ENCODE measurements at regions not wholly inside any gene's neighbourhood (a gene's known extent, or its start where the extent isn't known, plus 50 kb on each side); places are given as distances from the start of the nearest gene placed in this dataset.

DNA sequence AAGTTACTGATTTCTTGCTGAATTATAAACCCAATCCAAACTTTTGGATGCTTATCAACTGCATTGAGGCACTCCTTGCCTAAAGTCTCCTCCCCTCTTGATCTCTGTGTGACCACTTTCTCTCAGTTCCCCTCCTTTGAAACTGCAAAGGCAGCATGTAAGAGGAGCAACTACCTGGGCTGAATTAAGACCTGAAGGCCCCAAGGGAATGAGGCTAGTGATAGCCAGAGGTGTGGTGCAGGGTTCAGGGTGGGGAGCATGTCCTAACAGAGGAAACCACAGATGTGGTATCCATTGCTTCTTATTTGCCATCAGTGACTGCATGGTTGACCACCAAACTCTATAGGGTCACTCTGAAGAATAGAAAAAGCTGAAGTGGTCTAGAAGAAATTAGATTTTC, 557.9 kb downstream of the TNS1 start:
- Histone ChIP-seq H2BK120ac (ENCODE audit: low read depth, low read length) (no peak overlapping the region), H2AK5ac (ENCODE audit: low read length) (no peak overlapping the region), H3K9ac (ENCODE audit: low read length) (no peak overlapping the region), H3K4me3 (ENCODE audit: low read length) (no peak overlapping the region), H3K4me2 (ENCODE audit: low read length) (no peak overlapping the region), H3K36me3 (ENCODE audit: control insufficient read depth, insufficient read depth, low read length) (no peaks in the 10 kb centered on the region), H4K5ac (ENCODE audit: low read length) (no peak overlapping the region), H3K79me2 (ENCODE audit: control insufficient read depth, insufficient read depth, low read length) (no peaks in the 10 kb centered on the region), H3K18ac (ENCODE audit: low read length) (no peak overlapping the region), H3K4me1 (ENCODE audit: control insufficient read depth, low read depth, low read length) (no peaks in the 10 kb centered on the region), H3K27me3 (ENCODE audit: insufficient read depth, low read length, poor library complexity) (no peaks in the 10 kb centered on the region), H3K23ac (ENCODE audit: low read length) (no peak overlapping the region), H2BK5ac (ENCODE audit: low read length) (no peak overlapping the region), H2BK15ac (replicated peaks; ENCODE audit: low read depth) (no peak overlapping the region), H3K79me1 (ENCODE audit: low read length) (no peaks in the 10 kb centered on the region), H4K8ac (ENCODE audit: low read depth, low read length) (no peak overlapping the region), H3K56ac (ENCODE audit: low read length) (no peak overlapping the region), H3K27ac (ENCODE audit: low read depth, low read length) (no peak overlapping the region), H3K4ac (ENCODE audit: low read depth, low read length) (no peak overlapping the region)
- DNase-seq, result no peak

DNA sequence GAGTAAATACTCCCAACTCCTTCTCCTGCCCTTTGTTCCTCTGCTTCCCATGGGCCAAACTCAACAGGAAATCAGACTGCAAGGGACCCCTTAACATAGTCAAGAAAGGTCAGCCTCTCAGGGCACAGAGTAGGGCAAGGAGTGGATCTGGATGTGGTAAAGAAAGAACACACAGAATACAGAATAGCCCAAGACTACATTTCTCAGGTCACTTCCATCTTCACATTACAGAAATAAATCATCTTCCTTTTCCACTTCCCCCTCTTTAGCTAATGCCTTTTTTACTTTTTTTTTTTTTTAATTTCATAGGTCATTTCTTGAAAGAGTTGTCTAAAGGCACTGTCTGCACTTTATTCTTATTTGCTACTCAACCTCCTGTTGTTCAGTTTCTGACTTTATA, 558.3 kb downstream of the TNS1 start:
- Histone ChIP-seq H3K4me3 (ENCODE audit: low read length) (no peak overlapping the region), H3K27ac (ENCODE audit: low read depth, low read length) (no peak overlapping the region), H3K27me3 (ENCODE audit: insufficient read depth, low read length, poor library complexity) (no peaks in the 10 kb centered on the region), H4K8ac (ENCODE audit: low read depth, low read length) (no peak overlapping the region), H3K18ac (ENCODE audit: low read length) (no peak overlapping the region), H3K4me1 (ENCODE audit: control insufficient read depth, low read depth, low read length) (no peaks in the 10 kb centered on the region), H3K4me2 (ENCODE audit: low read length) (no peak overlapping the region), H2BK15ac (replicated peaks; ENCODE audit: low read depth) (no peak overlapping the region), H2AK5ac (ENCODE audit: low read length) (no peak overlapping the region), H3K9ac (ENCODE audit: low read length) (no peak overlapping the region), H4K5ac (ENCODE audit: low read length) (no peak overlapping the region), H3K36me3 (ENCODE audit: control insufficient read depth, insufficient read depth, low read length) (no peaks in the 10 kb centered on the region), H3K79me1 (ENCODE audit: low read length) (no peaks in the 10 kb centered on the region), H3K79me2 (ENCODE audit: control insufficient read depth, insufficient read depth, low read length) (no peaks in the 10 kb centered on the region), H2BK5ac (ENCODE audit: low read length) (no peak overlapping the region), H3K56ac (ENCODE audit: low read length) (no peak overlapping the region), H2BK120ac (ENCODE audit: low read depth, low read length) (no peak overlapping the region), H3K23ac (ENCODE audit: low read length) (no peak overlapping the region), H3K4ac (ENCODE audit: low read depth, low read length) (no peak overlapping the region)
- no peak for DNase-seq

DNA sequence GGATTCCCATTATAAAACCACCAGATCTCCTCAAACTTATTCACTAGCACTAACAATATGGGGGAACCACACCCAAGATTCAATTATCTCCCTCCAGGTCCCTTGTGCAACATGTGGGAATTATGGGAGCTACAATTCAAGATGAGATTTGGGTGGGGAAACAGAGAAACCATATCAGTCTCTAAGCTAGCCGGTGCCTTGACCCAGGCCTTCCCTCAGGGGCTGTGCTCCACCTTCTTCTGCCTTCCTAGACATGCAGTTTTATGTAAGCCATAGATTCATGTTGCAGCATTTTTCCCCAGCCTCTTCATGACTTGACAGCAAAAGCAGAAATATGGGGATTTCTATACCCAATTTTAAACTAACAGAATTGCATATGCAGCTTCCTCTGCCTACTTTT, 559.2 kb downstream of the TNS1 start:
- Histone ChIP-seq H3K4ac (ENCODE audit: low read depth, low read length) (no peak overlapping the region), H2AK5ac (ENCODE audit: low read length) (no peak overlapping the region), H3K18ac (ENCODE audit: low read length) (no peak overlapping the region), H3K79me1 (ENCODE audit: low read length) (no peaks in the 10 kb centered on the region), H3K27me3 (ENCODE audit: insufficient read depth, low read length, poor library complexity) (no peaks in the 10 kb centered on the region), H4K8ac (ENCODE audit: low read depth, low read length) (no peak overlapping the region), H3K4me3 (ENCODE audit: low read length) (no peak overlapping the region), H2BK15ac (replicated peaks; ENCODE audit: low read depth) (no peak overlapping the region), H3K9ac (ENCODE audit: low read length) (no peak overlapping the region), H3K23ac (ENCODE audit: low read length) (no peak overlapping the region), H3K27ac (ENCODE audit: low read depth, low read length) (no peak overlapping the region), H3K4me1 (ENCODE audit: control insufficient read depth, low read depth, low read length) (no peaks in the 10 kb centered on the region), H3K36me3 (ENCODE audit: control insufficient read depth, insufficient read depth, low read length) (no peaks in the 10 kb centered on the region), H3K56ac (ENCODE audit: low read length) (no peak overlapping the region), H4K5ac (ENCODE audit: low read length) (no peak overlapping the region), H3K79me2 (ENCODE audit: control insufficient read depth, insufficient read depth, low read length) (no peaks in the 10 kb centered on the region), H2BK5ac (ENCODE audit: low read length) (no peak overlapping the region), H2BK120ac (ENCODE audit: low read depth, low read length) (no peak overlapping the region), H3K4me2 (ENCODE audit: low read length) (no peak overlapping the region)
- no CpG with 5 or more reads among the region's 1 CpG for WGBS (ENCODE audit: extremely low coverage, insufficient coverage, low lambda C conversion rate)
- no peak for DNase-seq

DNA sequence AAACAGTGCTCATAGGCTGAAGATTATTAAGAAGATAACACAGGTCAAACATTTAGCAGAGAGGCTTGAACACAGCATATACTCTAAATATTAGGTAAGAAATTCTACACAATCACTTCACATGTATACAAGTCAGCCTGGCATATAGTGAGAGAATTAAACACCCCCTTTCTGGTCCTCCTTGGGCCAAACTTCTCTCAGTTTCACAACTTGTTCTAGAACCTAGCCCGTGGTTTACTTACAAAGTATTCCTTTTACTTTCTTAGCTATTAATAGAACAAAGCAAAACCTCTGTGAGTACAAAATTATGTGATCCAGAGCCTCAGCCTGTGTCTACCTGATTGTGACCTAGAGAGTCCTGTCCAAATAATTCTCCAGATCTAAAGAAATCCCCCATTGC, 562.8 kb downstream of the TNS1 start:
- Histone ChIP-seq H3K4me1 (ENCODE audit: control insufficient read depth, low read depth, low read length) (no peaks in the 10 kb centered on the region), H3K79me1 (ENCODE audit: low read length) (no peaks in the 10 kb centered on the region), H3K23ac (ENCODE audit: low read length) (no peak overlapping the region), H3K4me3 (ENCODE audit: low read length) (no peak overlapping the region), H3K36me3 (ENCODE audit: control insufficient read depth, insufficient read depth, low read length) (no peaks in the 10 kb centered on the region), H3K4me2 (ENCODE audit: low read length) (no peak overlapping the region), H2AK5ac (ENCODE audit: low read length) (no peak overlapping the region), H2BK15ac (replicated peaks; ENCODE audit: low read depth) (no peak overlapping the region), H3K27me3 (ENCODE audit: insufficient read depth, low read length, poor library complexity) (no peaks in the 10 kb centered on the region), H2BK5ac (ENCODE audit: low read length) (no peak overlapping the region), H3K56ac (ENCODE audit: low read length) (no peak overlapping the region), H3K27ac (ENCODE audit: low read depth, low read length) (no peak overlapping the region), H3K79me2 (ENCODE audit: control insufficient read depth, insufficient read depth, low read length) (no peaks in the 10 kb centered on the region), H3K18ac (ENCODE audit: low read length) (no peak overlapping the region), H3K9ac (ENCODE audit: low read length) (no peak overlapping the region), H4K8ac (ENCODE audit: low read depth, low read length) (no peak overlapping the region), H4K5ac (ENCODE audit: low read length) (no peak overlapping the region), H3K4ac (ENCODE audit: low read depth, low read length) (no peak overlapping the region), H2BK120ac (ENCODE audit: low read depth, low read length) (no peak overlapping the region)
- no CpG with 5 or more reads among the region's 1 CpG for WGBS (ENCODE audit: extremely low coverage, insufficient coverage, low lambda C conversion rate)
- DNase-seq, result no peak

DNA sequence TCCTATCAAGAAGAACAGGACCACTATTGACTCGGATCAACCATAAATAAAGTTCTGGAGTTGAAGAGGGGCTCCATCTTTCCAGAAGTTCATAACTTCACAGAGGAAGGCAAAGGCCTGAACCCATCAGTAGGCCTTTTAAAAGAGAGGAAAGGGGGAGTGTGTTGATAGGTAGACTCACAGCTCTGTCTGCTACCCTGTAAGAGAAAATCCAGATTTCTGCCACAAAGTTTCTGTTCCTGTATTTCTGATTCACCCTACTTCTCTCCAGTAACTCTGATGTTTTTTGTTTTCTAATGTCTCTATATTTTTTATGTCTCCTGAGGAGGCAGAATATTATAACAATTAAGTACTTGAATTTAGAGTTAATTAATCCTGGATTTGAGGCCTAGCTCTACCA, 564.0 kb downstream of the TNS1 start:
- Histone ChIP-seq H3K4ac (ENCODE audit: low read depth, low read length) (no peak overlapping the region), H3K79me2 (ENCODE audit: control insufficient read depth, insufficient read depth, low read length) (no peaks in the 10 kb centered on the region), H3K27me3 (ENCODE audit: insufficient read depth, low read length, poor library complexity) (no peaks in the 10 kb centered on the region), H3K27ac (ENCODE audit: low read depth, low read length) (no peak overlapping the region), H2BK120ac (ENCODE audit: low read depth, low read length) (no peak overlapping the region), H4K8ac (ENCODE audit: low read depth, low read length) (no peak overlapping the region), H2AK5ac (ENCODE audit: low read length) (no peak overlapping the region), H3K4me1 (ENCODE audit: control insufficient read depth, low read depth, low read length) (no peaks in the 10 kb centered on the region), H3K23ac (ENCODE audit: low read length) (no peak overlapping the region), H3K9ac (ENCODE audit: low read length) (no peak overlapping the region), H2BK5ac (ENCODE audit: low read length) (no peak overlapping the region), H3K79me1 (ENCODE audit: low read length) (no peaks in the 10 kb centered on the region), H3K36me3 (ENCODE audit: control insufficient read depth, insufficient read depth, low read length) (no peaks in the 10 kb centered on the region), H3K56ac (ENCODE audit: low read length) (no peak overlapping the region), H4K5ac (ENCODE audit: low read length) (no peak overlapping the region), H3K18ac (ENCODE audit: low read length) (no peak overlapping the region), H3K4me2 (ENCODE audit: low read length) (no peak overlapping the region), H3K4me3 (ENCODE audit: low read length) (no peak overlapping the region), H2BK15ac (replicated peaks; ENCODE audit: low read depth) (no peak overlapping the region)
- no CpG with 5 or more reads among the region's 1 CpG for WGBS (ENCODE audit: extremely low coverage, insufficient coverage, low lambda C conversion rate)
- DNase-seq, result no peak

DNA sequence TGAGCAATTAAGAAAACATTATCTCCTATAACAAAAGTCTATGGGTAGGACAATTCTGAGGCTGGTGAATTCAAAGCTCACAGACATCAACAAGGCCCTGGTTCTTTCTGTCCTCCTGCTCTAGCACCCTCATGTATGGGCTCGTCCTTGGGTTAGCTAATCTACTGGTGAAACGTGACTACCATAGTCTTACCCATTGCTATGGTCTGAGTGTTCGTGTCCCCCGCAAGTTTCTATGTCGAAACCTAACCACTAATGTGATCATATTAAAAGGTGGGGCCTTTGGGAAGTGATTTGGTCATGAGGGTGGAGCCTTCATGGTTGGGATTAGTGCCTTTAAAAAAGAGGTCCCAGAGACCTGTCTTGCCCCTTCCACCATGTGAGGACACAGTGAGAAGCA, 564.7 kb downstream of the TNS1 start:
- Histone ChIP-seq H3K4me1 (ENCODE audit: control insufficient read depth, low read depth, low read length) (no peaks in the 10 kb centered on the region), H3K9ac (ENCODE audit: low read length) (no peak overlapping the region), H3K23ac (ENCODE audit: low read length) (no peak overlapping the region), H2BK15ac (replicated peaks; ENCODE audit: low read depth) (no peak overlapping the region), H3K4me2 (ENCODE audit: low read length) (no peak overlapping the region), H3K79me2 (ENCODE audit: control insufficient read depth, insufficient read depth, low read length) (no peaks in the 10 kb centered on the region), H3K36me3 (ENCODE audit: control insufficient read depth, insufficient read depth, low read length) (no peaks in the 10 kb centered on the region), H2AK5ac (ENCODE audit: low read length) (no peak overlapping the region), H3K27me3 (ENCODE audit: insufficient read depth, low read length, poor library complexity) (no peaks in the 10 kb centered on the region), H3K56ac (ENCODE audit: low read length) (no peak overlapping the region), H3K79me1 (ENCODE audit: low read length) (no peaks in the 10 kb centered on the region), H2BK120ac (ENCODE audit: low read depth, low read length) (no peak overlapping the region), H3K27ac (ENCODE audit: low read depth, low read length) (no peak overlapping the region), H3K4me3 (ENCODE audit: low read length) (no peak overlapping the region), H4K8ac (ENCODE audit: low read depth, low read length) (no peak overlapping the region), H2BK5ac (ENCODE audit: low read length) (no peak overlapping the region), H4K5ac (ENCODE audit: low read length) (no peak overlapping the region), H3K4ac (ENCODE audit: low read depth, low read length) (no peak overlapping the region), H3K18ac (ENCODE audit: low read length) (no peak overlapping the region)
- WGBS (ENCODE audit: extremely low coverage, insufficient coverage, low lambda C conversion rate), result no CpG with 5 or more reads among the region's 5 CpGs
- no peak for DNase-seq
